Keratinocyte (primary cell): ENCODE measurements at regions not wholly inside any gene's neighbourhood (a gene's known extent, or its start where the extent isn't known, plus 50 kb on each side); places are given as distances from the start of the nearest gene placed in this dataset.

ENCODE experiments used
- DNase-seq: peaks from one replicate; pipeline ENCODE4 v3.0.0-alpha.2; 2011; ENCODE audit warnings: low read depth, missing footprints, low spot score
- FAIRE-seq: peaks from 2 replicates; lab custom pipeline; 2011; peaks lifted over from hg19 to GRCh38; lab: Jason Lieb, UNC
- H2AFZ ChIP-seq: 2 replicates; pipeline ENCODE4 v1.6.0; 2012; ENCODE audit warnings: low read length, control low read depth, inconsistent platforms; ENCODE audit not compliant: control insufficient read depth
- H3K27ac ChIP-seq: 2 replicates; pipeline ENCODE4 v1.5.1; 2011; ENCODE audit warnings: low read length; ENCODE audit not compliant: control insufficient read depth, insufficient read depth
- H3K27me3 ChIP-seq: 3 replicates; pipeline ENCODE4 v1.6.0; 2011; ENCODE audit warnings: low read length; ENCODE audit not compliant: control insufficient read depth, insufficient read depth; ENCODE audit errors: extremely low read depth
- H3K36me3 ChIP-seq, 2 experiments: 2 replicates in 1 of 2; 3 replicates in 1 of 2; pipeline ENCODE4 v1.5.1; 2011; ENCODE audit warnings: low read length in 2 of 2, mild to moderate bottlenecking in 1 of 2; ENCODE audit not compliant: control insufficient read depth in 2 of 2, insufficient read depth in 2 of 2; ENCODE audit errors: extremely low read depth in 1 of 2
- H3K4me1 ChIP-seq: 3 replicates; pipeline ENCODE4 v1.5.1; 2011; ENCODE audit warnings: low read length; ENCODE audit not compliant: control insufficient read depth, insufficient read depth; ENCODE audit errors: extremely low read depth
- H3K4me2 ChIP-seq: 3 replicates; pipeline ENCODE4 v1.6.0; 2011; ENCODE audit warnings: low read depth, low read length; ENCODE audit not compliant: control insufficient read depth, insufficient read depth; ENCODE audit errors: extremely low read depth
- H3K4me3 ChIP-seq, 3 experiments: fragments of 200-600 bp in 1 of 3; sonication (generic) in 1 of 3; 2 replicates in 2 of 3; 3 replicates in 1 of 3; pipeline ENCODE4 v1.5.1; 2011 to 2016; ENCODE audit warnings: low read length in 3 of 3, mild to moderate bottlenecking in 3 of 3, control low read depth in 2 of 3, inconsistent platforms in 1 of 3, low read depth in 1 of 3, mixed read lengths in 1 of 3, mixed run types in 1 of 3, moderate library complexity in 1 of 3; ENCODE audit not compliant: control insufficient read depth in 2 of 3, insufficient read depth in 2 of 3; ENCODE audit errors: extremely low read depth in 1 of 3
- H3K79me2 ChIP-seq: 2 replicates; pipeline ENCODE4 v1.6.0; 2012; ENCODE audit warnings: low read length; ENCODE audit not compliant: control insufficient read depth, insufficient read depth
- H3K9ac ChIP-seq: 3 replicates; pipeline ENCODE4 v1.6.0; 2011; ENCODE audit warnings: low read length; ENCODE audit not compliant: control insufficient read depth, insufficient read depth; ENCODE audit errors: extremely low read depth
- H3K9me1 ChIP-seq: 3 replicates; pipeline ENCODE4 v1.6.0; 2011; ENCODE audit warnings: low read length; ENCODE audit not compliant: control insufficient read depth, insufficient read depth; ENCODE audit errors: extremely low read depth
- H3K9me3 ChIP-seq: 2 replicates; pipeline ENCODE4 v1.5.1; 2012; ENCODE audit warnings: low read depth, low read length; ENCODE audit not compliant: control insufficient read depth
- H4K20me1 ChIP-seq: 3 replicates; pipeline ENCODE4 v1.6.0; 2011; ENCODE audit warnings: low read length; ENCODE audit not compliant: control insufficient read depth, insufficient read depth; ENCODE audit errors: extremely low read depth
- EZH2 ChIP-seq: IDR thresholded peaks from one replicate; pipeline ENCODE4 v1.6.1; 2012; ENCODE audit warnings: inconsistent platforms, mild to moderate bottlenecking, low read length, moderate library complexity
- dilution Hi-C: fragments of 300-500 bp; cut with MboI; formaldehyde crosslinking; loops from one replicate; pipeline ENCODE4 v1.7.0; 2020; ENCODE audit warnings: low sequenced_read_pairs; ENCODE audit not compliant: extremely low pct_ligation_motif_present
- TF ChIP-seq, protein P1 (sequence below), 3 experiments: IDR thresholded peaks in 1 of 3; conservative IDR thresholded peaks in 1 of 3; optimal IDR thresholded peaks in 1 of 3; 2 replicates in 2 of 3; 3 replicates in 1 of 3; pipeline versions ENCODE3 to v1.5.1; 2011; ENCODE audit warnings: low read length in 3 of 3, mild to moderate bottlenecking in 3 of 3, moderate library complexity in 2 of 3, control low read depth in 1 of 3, inconsistent platforms in 1 of 3; ENCODE audit not compliant: insufficient read depth in 2 of 3; ENCODE audit errors: extremely low read depth in 1 of 3

DNA sequence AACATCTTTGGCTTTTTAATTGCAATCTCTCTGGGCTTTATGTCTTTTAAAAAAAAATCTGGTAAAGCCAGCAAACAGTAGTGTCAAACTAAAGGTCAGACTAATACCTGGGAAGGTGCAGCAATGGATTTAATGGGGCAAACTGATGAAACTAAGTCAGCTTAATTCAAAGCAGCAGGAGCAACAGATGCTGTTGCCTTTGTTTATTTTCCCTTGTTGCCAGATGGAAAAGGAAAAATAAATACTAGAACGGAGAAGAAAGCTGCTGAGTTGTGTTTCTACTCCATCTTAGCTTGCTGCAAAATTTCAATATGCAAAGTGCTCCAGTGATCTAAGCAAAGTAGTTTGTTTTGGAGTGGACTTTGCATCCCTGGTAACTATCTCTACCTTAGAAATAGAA lies 1097.8 kb downstream of the PCDH17 start:
- DNase-seq = no peak
- no peaks in the 10 kb centered on the region for H3K9me3 ChIP-seq
- no peaks in the 10 kb centered on the region for H4K20me1 ChIP-seq
- H3K27me3 ChIP-seq = no peaks in the 10 kb centered on the region
- no peak overlapping the region for H3K9ac ChIP-seq
- no peaks in the 10 kb centered on the region for H3K4me1 ChIP-seq
- no peak for TF ChIP-seq EZH2
- TF ChIP-seq, protein P1, sequence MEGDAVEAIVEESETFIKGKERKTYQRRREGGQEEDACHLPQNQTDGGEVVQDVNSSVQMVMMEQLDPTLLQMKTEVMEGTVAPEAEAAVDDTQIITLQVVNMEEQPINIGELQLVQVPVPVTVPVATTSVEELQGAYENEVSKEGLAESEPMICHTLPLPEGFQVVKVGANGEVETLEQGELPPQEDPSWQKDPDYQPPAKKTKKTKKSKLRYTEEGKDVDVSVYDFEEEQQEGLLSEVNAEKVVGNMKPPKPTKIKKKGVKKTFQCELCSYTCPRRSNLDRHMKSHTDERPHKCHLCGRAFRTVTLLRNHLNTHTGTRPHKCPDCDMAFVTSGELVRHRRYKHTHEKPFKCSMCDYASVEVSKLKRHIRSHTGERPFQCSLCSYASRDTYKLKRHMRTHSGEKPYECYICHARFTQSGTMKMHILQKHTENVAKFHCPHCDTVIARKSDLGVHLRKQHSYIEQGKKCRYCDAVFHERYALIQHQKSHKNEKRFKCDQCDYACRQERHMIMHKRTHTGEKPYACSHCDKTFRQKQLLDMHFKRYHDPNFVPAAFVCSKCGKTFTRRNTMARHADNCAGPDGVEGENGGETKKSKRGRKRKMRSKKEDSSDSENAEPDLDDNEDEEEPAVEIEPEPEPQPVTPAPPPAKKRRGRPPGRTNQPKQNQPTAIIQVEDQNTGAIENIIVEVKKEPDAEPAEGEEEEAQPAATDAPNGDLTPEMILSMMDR (optimal IDR thresholded peaks at IDR 0.05 in 1 of 3, IDR thresholded peaks at IDR 0.05 in 1 of 3, conservative IDR thresholded peaks at IDR 0.05 in 1 of 3; ENCODE audit: extremely low read depth in 1 of 3, insufficient read depth in 2 of 3, low read length in 3 of 3) = no peak
- no peak overlapping the region for H2AFZ ChIP-seq
- H3K4me3 ChIP-seq = no peak overlapping the region
- no peak overlapping the region for H3K4me2 ChIP-seq
- H3K27ac ChIP-seq = no peak overlapping the region
- no peaks in the 10 kb centered on the region for H3K79me2 ChIP-seq
- H3K36me3 ChIP-seq = no peaks in the 10 kb centered on the region
- no peak for FAIRE-seq
- no peaks in the 10 kb centered on the region for H3K9me1 ChIP-seq
- dilution Hi-C loops = no loop called here

DNA sequence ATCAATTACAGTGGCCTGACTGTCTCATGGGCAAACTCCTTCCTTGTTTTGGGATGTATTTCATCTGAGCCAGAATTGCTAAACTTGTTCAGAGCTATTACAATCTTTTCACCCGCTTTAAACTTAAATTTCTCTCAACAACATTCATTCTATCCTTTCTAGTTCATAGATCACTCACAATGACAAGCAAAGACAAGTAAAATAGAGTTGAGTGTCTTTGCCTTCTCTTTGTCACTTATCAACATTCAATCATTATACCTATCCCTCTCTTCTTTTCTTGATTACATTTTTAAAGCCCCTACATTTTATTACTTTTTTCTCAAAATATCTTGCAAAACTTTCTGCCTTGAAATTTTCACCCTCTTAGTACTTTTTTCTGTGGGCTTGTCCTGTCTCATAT lies 1113.1 kb downstream of the PCDH17 start:
- Histone ChIP-seq H3K4me3 (no peak overlapping the region), H3K27ac (no peak overlapping the region), H3K4me2 (no peak overlapping the region), H3K9ac (no peak overlapping the region), H4K20me1 (no peaks in the 10 kb centered on the region), H3K9me3 (no peaks in the 10 kb centered on the region), H2AFZ (no peak overlapping the region), H3K9me1 (no peaks in the 10 kb centered on the region), H3K27me3 (no peaks in the 10 kb centered on the region), H3K36me3 (no peaks in the 10 kb centered on the region), H3K4me1 (no peaks in the 10 kb centered on the region), H3K79me2 (no peaks in the 10 kb centered on the region)
- FAIRE-seq (no peak), DNase-seq (no peak)
- TF ChIP-seq, protein P1 (optimal IDR thresholded peaks at IDR 0.05 in 1 of 3, IDR thresholded peaks at IDR 0.05 in 1 of 3, conservative IDR thresholded peaks at IDR 0.05 in 1 of 3; ENCODE audit: extremely low read depth in 1 of 3, insufficient read depth in 2 of 3, low read length in 3 of 3) = no peak
- no peak for TF ChIP-seq EZH2
- dilution Hi-C loops = no loop called here
